HL-60 (cell line): ENCODE measurements at regions not wholly inside any gene's neighbourhood (a gene's known extent, or its start where the extent isn't known, plus 50 kb on each side); places are given as distances from the start of the nearest gene placed in this dataset.
A peak's percentile ranks its signal among the peaks of the same experiment; 100 is the strongest.

Source experiments
- DNase-seq, 2 experiments: peaks; one replicate each; pipeline ENCODE4 v3.0.0-alpha.2; 2010 to 2020; ENCODE audit warnings: low read depth in 1 of 2, low spot score in 1 of 2
- H3K27ac ChIP-seq: fragments of 250-450 bp; sonication (Bioruptor Pico); replicated peaks from 2 replicates; pipeline ENCODE4 v1.5.1; 2020; ENCODE audit warnings: mild to moderate bottlenecking, moderate library complexity
- H3K27me3 ChIP-seq: fragments of 250-450 bp; sonication (Bioruptor Pico); 2 replicates; pipeline ENCODE4 v1.5.1; 2021; ENCODE audit warnings: mild to moderate bottlenecking, moderate library complexity; ENCODE audit not compliant: insufficient read depth, poor library complexity, severe bottlenecking
- H3K4me3 ChIP-seq: replicated peaks from 2 replicates; pipeline ENCODE4 v1.5.1; 2011; ENCODE audit warnings: mild to moderate bottlenecking, control low read depth, low read length; ENCODE audit not compliant: insufficient read depth
- CTCF ChIP-seq: IDR thresholded peaks from one replicate; pipeline ENCODE4 v1.5.1; 2011; ENCODE audit warnings: low read length, control low read depth, inconsistent platforms; ENCODE audit not compliant: insufficient read depth
- GABPA ChIP-seq: IDR thresholded peaks from 2 replicates; pipeline ENCODE4 v1.6.1; 2012; ENCODE audit warnings: low read depth
- POLR2AphosphoS5 ChIP-seq: IDR thresholded peaks from 2 replicates; pipeline ENCODE4 v1.6.1; 2012; ENCODE audit warnings: low read depth
- REST ChIP-seq: IDR thresholded peaks from 2 replicates; pipeline ENCODE4 v1.6.1; 2012; ENCODE audit warnings: low read depth; ENCODE audit not compliant: insufficient replicate concordance
- SPI1 ChIP-seq: IDR thresholded peaks from 2 replicates; pipeline ENCODE4 v1.6.1; 2012; ENCODE audit warnings: low read depth, mild to moderate bottlenecking, borderline replicate concordance

DNA sequence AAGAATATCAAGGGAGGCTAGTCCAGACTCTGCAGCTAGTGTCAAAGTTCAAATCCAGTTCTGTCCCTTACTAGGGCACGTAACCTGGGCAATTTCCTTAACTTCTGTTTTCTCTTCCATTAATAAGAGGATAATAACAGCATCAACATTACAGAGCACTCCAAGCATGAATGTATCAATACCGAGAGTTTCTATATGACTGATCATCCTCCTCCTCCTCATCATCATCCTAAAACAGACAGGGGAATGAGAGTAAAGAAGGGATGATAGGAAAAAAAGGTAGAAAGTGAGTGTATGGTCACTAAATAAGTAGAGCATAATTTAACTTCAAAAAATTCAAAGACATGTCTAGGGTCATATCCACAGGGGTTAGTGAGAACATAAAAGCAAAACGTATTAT is 171.4 kb downstream of the NDUFA12 start:
- no peak overlapping the region for H3K27ac ChIP-seq
- H3K4me3 ChIP-seq, result no peak overlapping the region

GRCh38 chr12:94831081-94831751 is 172.3 kb downstream of the NDUFA12 start:
- DNase-seq, result peak; percentile 10 to 38
- H3K4me3 ChIP-seq, result no peak overlapping the region
- TF ChIP-seq SPI1 (peak; percentile 50; the same call in 1 of the 2 replicates), POLR2AphosphoS5 (no peak)

More for the DNA sequence above, 171.4 kb downstream of the NDUFA12 start:
- DNase-seq, result no peak
- H3K27me3 ChIP-seq, result no peaks in the 10 kb centered on the region
- TF ChIP-seq POLR2AphosphoS5 (no peak), CTCF (no peak), REST (no peak)

DNA sequence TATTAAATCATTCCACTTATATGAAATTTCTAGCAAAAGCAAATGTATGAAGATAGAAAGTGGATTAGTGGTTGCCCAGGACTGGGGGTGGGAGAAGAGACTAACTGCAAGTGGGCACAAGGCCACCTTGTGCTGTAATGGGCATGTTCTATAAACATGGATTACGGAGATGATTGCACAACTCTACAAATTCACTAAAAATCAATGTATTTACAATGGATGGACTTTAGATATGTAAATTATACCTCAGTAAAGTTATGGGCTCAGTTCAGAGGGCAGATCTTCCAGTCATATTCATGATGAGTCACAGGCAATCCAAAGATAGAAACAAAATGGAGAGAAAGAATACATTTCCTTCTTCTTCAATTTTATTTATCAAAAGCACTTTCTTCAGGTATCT is 173.9 kb downstream of the NDUFA12 start:
- H3K27ac ChIP-seq, result no peak overlapping the region
- no peak for TF ChIP-seq REST
- no peak for TF ChIP-seq POLR2AphosphoS5
- TF ChIP-seq SPI1, result no peak
- no peak for TF ChIP-seq GABPA
- no peak for TF ChIP-seq CTCF
- no peak for DNase-seq
- H3K27me3 ChIP-seq, result no peaks in the 10 kb centered on the region
- H3K4me3 ChIP-seq, result no peak overlapping the region

More at GRCh38 chr12:94831081-94831751, 172.3 kb downstream of the NDUFA12 start:
- Histone ChIP-seq H3K27ac (no peak overlapping the region), H3K27me3 (no peaks in the 10 kb centered on the region)

DNA sequence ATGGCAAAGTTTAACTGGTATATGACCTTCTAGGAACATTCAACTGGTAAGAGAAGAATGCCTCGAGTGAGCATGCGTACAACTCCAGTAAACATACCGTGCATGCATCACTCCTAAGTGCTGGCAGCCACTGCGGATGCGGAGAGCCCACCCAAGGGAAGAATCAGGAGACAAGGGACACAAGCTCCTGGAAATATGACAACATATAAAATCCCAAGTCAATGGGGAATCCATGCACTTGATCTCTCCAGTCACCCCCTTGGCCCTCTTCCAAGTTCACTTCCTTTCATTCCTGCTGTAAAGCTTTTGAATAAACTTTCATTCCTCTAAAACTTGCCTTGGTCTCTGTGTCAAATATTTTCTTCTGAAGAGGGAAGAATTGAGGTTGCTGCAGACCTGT is 168.7 kb upstream of the TMCC3 start:
- Histone ChIP-seq H3K27me3 (no peaks in the 10 kb centered on the region), H3K27ac (no peak overlapping the region), H3K4me3 (no peak overlapping the region)
- TF ChIP-seq REST, result no peak
- no peak for TF ChIP-seq SPI1
- TF ChIP-seq GABPA, result no peak
- TF ChIP-seq CTCF, result no peak
- TF ChIP-seq POLR2AphosphoS5, result no peak
- no peak for DNase-seq
